Gastroesophageal sphincter (tissue), 4 donors: ENCODE measurements at regions not wholly inside any gene's neighbourhood (a gene's known extent, or its start where the extent isn't known, plus 50 kb on each side); places are given as distances from the start of the nearest gene placed in this dataset.

Source experiments
- ATAC-seq: fragments of 150-250 bp; one replicate; pipeline ENCODE4 v1.9.1; 2016; ENCODE audit warnings: mild to moderate bottlenecking, moderate library complexity
- H3K27ac ChIP-seq, 4 donors: fragments of 200-600 bp; sonication (generic) in 3 of 4; 1 replicate in 3 of 4; 2 replicates in 1 of 4; pipeline ENCODE4 v1.5.1; 2016 to 2019
- H3K27me3 ChIP-seq: fragments of 200-600 bp; sonication (generic); one replicate; pipeline ENCODE4 v1.5.1; 2019
- H3K36me3 ChIP-seq, 2 donors: fragments of 200-600 bp; sonication (generic); one replicate each; pipeline ENCODE4 v1.5.1; 2019; ENCODE audit warnings: control low read depth in 1 of 2
- H3K4me1 ChIP-seq, 3 donors: fragments of 200-600 bp; sonication (generic); 1 replicate in 2 of 3; 2 replicates in 1 of 3; pipeline ENCODE4 v1.5.1; 2016 to 2019; ENCODE audit warnings: control low read depth in 2 of 3
- H3K4me3 ChIP-seq, 2 donors: fragments of 200-600 bp; sonication (generic); one replicate each; pipeline ENCODE4 v1.5.1; 2019; ENCODE audit warnings: mild to moderate bottlenecking in 1 of 2, moderate library complexity in 1 of 2
- H3K9me3 ChIP-seq, 3 donors: fragments of 200-600 bp; sonication (generic); one replicate each; pipeline ENCODE4 v1.5.1; 2017 to 2019; ENCODE audit warnings: control low read depth in 2 of 3
- EP300 ChIP-seq: sonication (generic); formaldehyde crosslinking; IDR thresholded peaks from one replicate; pipeline ENCODE4 v1.6.1; 2017; ENCODE audit warnings: antibody characterized with exemption, mild to moderate bottlenecking
- POLR2A ChIP-seq, 2 donors: fragments of 450-650 bp; IDR thresholded peaks; one replicate each; pipeline ENCODE4 v1.6.1; 2017; ENCODE audit warnings: antibody characterized with exemption in 2 of 2, mild to moderate bottlenecking in 2 of 2, moderate library complexity in 1 of 2
- POLR2AphosphoS5 ChIP-seq: sonication (generic); formaldehyde crosslinking; IDR thresholded peaks from one replicate; pipeline ENCODE4 v1.6.1; 2017; ENCODE audit warnings: antibody characterized with exemption
- WGBS, 2 donors: methylation state at CpG; one replicate each; pipeline ENCODE4 v1.1.5; 2018; ENCODE audit warnings: low coverage in 1 of 2; 5-methylcytosine and 5-hydroxymethylcytosine counted together
- TF ChIP-seq, protein P1 (sequence below), 4 experiments: fragments of 200-600 bp in 2 of 4; fragments of 450-650 bp in 2 of 4; sonication (generic) in 1 of 4; IDR thresholded peaks; one replicate each; pipeline ENCODE4 v1.5.1; 2017 to 2019; ENCODE audit warnings: antibody characterized with exemption in 4 of 4, mild to moderate bottlenecking in 2 of 4, moderate library complexity in 2 of 4

DNA sequence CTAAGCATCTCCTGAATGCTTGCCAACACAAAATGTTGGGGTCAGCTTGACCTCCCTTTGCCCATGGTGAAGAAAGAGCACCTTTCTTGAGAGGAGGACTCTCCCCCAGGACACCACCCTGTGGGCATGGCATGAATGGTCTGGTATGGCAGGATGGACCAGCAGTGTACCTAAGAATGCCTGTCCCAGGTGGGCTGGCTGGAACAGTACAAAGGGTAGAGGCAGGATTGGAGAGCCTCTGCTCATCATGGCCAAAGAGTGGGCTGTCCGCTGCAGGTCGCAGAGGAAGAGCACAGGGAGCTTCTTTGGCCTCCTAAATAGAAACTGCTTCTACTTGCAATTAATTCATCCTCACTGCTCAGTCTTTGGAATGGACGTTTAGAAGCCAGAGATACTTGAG, 131.6 kb upstream of the OSMR start:
- H3K27me3 ChIP-seq: no peaks in the 10 kb centered on the region
- peak overlapping the region in 1 of 4 donors; percentile 15 for H3K27ac ChIP-seq
- no peak for ATAC-seq
- TF ChIP-seq EP300: no peak
- no peak for TF ChIP-seq POLR2A (IDR thresholded peaks at IDR 0.05)
- TF ChIP-seq, protein P1, sequence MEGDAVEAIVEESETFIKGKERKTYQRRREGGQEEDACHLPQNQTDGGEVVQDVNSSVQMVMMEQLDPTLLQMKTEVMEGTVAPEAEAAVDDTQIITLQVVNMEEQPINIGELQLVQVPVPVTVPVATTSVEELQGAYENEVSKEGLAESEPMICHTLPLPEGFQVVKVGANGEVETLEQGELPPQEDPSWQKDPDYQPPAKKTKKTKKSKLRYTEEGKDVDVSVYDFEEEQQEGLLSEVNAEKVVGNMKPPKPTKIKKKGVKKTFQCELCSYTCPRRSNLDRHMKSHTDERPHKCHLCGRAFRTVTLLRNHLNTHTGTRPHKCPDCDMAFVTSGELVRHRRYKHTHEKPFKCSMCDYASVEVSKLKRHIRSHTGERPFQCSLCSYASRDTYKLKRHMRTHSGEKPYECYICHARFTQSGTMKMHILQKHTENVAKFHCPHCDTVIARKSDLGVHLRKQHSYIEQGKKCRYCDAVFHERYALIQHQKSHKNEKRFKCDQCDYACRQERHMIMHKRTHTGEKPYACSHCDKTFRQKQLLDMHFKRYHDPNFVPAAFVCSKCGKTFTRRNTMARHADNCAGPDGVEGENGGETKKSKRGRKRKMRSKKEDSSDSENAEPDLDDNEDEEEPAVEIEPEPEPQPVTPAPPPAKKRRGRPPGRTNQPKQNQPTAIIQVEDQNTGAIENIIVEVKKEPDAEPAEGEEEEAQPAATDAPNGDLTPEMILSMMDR (IDR thresholded peaks at IDR 0.05): no peak
- no peak for TF ChIP-seq POLR2AphosphoS5
- no peaks in the 10 kb centered on the region for H3K36me3 ChIP-seq
- H3K9me3 ChIP-seq: no peaks in the 10 kb centered on the region
- H3K4me3 ChIP-seq: no peak overlapping the region
- 33% methylated on average over 1 of the region's 3 CpGs; no CpG with 5 or more reads in 1 of the 2 donors for WGBS, 2 donors
- H3K4me1 ChIP-seq: peaks cover 0 to 12% (median 8%) of the 10 kb centered on the region in 3 donors

DNA sequence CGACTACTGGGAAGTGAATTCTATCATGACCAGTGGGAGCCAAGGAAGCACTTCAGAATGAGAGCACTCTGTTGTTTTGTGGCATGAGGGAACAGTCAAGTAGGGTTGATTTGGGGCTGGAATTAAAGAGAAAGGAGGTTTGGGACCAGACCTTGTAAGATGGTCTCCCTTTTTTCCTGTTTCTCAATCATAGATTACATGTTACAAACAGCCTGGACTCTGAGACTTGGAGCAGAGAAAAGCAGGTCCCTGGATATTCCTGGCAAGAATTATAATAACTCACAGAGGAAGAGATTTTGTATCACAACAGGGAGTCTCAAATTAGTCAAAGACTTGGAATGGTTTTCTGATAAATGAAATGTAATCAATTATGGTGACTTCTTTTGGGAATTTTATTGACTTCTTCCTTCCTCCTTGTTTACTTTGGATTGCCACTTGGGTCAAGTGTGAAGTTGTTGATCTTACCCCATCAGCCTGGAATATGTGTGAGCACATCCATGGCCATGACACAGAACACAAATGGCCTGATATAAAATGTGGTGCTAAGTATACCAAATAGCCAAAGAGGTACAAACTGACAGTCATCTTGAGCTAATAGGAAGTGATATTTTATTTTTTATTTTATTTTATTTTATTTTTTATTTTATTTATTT, 131.0 kb upstream of the OSMR start:
- Histone ChIP-seq H3K4me1 (peaks cover 0 to 18% (median 8%) of the 10 kb centered on the region in 3 donors), H3K27me3 (no peaks in the 10 kb centered on the region), H3K36me3 (no peaks in the 10 kb centered on the region), H3K4me3 (no peak overlapping the region), H3K9me3 (no peaks in the 10 kb centered on the region), H3K27ac (peak overlapping the region in 1 of 4 donors; percentile 15)
- TF ChIP-seq, protein P1 (IDR thresholded peaks at IDR 0.05): no peak
- TF ChIP-seq POLR2A (IDR thresholded peaks at IDR 0.05) (no peak), POLR2AphosphoS5 (peak; percentile 18)
- WGBS, 2 donors: 67% methylated on average over 1 of the region's 1 CpG; no CpG with 5 or more reads in 1 of the 2 donors
- peak; percentile 42 for ATAC-seq

DNA sequence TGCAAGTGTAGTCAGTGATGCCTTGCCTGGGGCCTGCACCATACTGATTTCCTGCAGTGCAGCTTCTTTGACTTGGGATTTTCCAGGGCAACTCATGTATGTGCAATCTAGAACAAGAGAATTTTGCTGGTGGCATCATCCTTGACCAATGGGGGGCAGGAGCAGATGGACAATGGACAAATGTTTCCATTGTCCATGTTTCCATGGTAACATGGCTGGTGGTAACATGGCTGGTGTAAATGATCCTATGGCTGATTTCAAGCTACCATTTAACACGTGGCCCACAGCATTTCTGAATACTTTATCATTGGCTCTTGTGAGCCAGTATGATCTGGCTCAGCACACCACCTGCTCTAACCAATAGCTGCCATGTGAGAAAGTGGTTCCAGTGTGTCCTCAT, 130.1 kb upstream of the OSMR start:
- Histone ChIP-seq H3K4me1 (peaks cover 0 to 21% (median 11%) of the 10 kb centered on the region in 3 donors), H3K27me3 (no peaks in the 10 kb centered on the region), H3K9me3 (no peaks in the 10 kb centered on the region), H3K27ac (no peak overlapping the region), H3K4me3 (no peak overlapping the region), H3K36me3 (no peaks in the 10 kb centered on the region)
- TF ChIP-seq POLR2A (IDR thresholded peaks at IDR 0.05) (no peak), EP300 (no peak), POLR2AphosphoS5 (no peak)
- TF ChIP-seq, protein P1 (IDR thresholded peaks at IDR 0.05): no peak
- ATAC-seq: no peak
- WGBS, 2 donors: 80% methylated on average over 1 of the region's 1 CpG; no CpG with 5 or more reads in 1 of the 2 donors

DNA sequence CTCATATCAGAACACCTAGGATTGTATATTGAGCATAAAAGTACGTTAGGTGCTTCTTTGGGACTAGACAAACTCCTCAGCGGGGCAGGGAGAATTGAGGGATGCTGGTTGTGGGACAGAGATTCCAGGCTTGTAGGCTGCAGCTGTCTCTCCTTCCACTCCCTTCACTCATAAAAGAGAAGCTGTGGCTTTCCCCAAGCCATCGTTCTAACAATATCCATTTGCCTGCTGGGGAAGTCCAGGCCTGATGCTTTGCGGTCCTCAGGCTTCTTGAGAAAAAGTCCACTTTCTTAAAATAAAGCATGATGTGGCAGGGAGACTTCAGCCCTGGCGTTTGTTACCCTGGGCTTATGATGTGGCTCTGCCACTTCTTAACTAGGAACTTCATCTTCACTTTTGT, 129.3 kb upstream of the OSMR start:
- Histone ChIP-seq H3K9me3 (no peaks in the 10 kb centered on the region), H3K4me1 (peaks cover 0 to 21% (median 11%) of the 10 kb centered on the region in 3 donors), H3K27ac (no peak overlapping the region), H3K27me3 (no peaks in the 10 kb centered on the region), H3K4me3 (no peak overlapping the region), H3K36me3 (no peaks in the 10 kb centered on the region)
- TF ChIP-seq POLR2AphosphoS5: no peak
- TF ChIP-seq POLR2A (IDR thresholded peaks at IDR 0.05): no peak
- TF ChIP-seq EP300: no peak
- ATAC-seq: no peak
- WGBS, 2 donors: 58 to 89% methylated on average over 3 to 4 of the region's 5 CpGs

DNA sequence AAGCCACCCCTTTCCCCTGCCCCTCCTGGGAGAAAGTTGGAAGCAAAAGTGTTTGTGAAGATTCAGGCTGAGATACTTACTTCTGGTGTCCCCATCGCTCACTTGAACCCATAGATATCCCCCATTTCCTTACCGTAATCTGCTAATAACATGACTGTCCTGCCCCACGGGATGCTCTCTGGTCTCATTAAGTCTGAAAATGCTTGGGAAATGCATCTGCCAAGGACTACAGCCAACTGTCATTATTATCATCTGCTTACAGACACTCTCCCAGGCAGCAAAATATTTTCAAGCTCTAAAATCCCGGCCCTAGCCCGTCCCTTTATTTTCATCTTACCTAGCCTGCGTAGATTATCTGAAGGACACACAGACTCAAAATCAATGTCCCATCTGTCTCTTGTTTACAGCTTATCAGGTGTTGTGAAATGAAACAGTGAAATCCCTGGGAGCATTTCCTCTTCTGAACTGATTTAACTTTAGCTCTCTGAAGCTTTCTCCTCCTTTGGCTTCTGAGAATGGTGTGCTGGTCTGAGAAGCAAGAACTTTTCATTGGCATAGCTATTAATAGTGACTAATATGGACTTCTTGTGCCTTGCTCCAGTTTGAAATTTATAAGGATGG, 126.9 kb upstream of the OSMR start:
- TF ChIP-seq EP300 (no peak), POLR2AphosphoS5 (peak; percentile 27), POLR2A (IDR thresholded peaks at IDR 0.05) (no peak)
- TF ChIP-seq, protein P1 (IDR thresholded peaks at IDR 0.05): no peak
- H3K4me1 ChIP-seq: peaks cover 0 to 21% (median 11%) of the 10 kb centered on the region in 3 donors
- 14 to 28% methylated on average over 5 of the region's 6 CpGs for WGBS, 2 donors
- H3K27ac ChIP-seq: peak overlapping the region in 3 of 4 donors; percentile 51 to 67 (median 56)
- no peaks in the 10 kb centered on the region for H3K27me3 ChIP-seq
- no peaks in the 10 kb centered on the region for H3K9me3 ChIP-seq
- H3K36me3 ChIP-seq: no peaks in the 10 kb centered on the region
- ATAC-seq: peak; percentile 79
- H3K4me3 ChIP-seq: peak overlapping the region in 1 of 2 donors; percentile 6
